GM12878 (cell line): ENCODE measurements at regions not wholly inside any gene's neighbourhood (a gene's known extent, or its start where the extent isn't known, plus 50 kb on each side); places are given as distances from the start of the nearest gene placed in this dataset.

Experiments
- ATAC-seq: fragments of 200-7000 bp; cut with Tn5 transposase; 3 replicates; pipeline ENCODE4 v1.9.1; 2020; ENCODE audit warnings: mild to moderate bottlenecking, moderate library complexity
- BruUV-seq: library from RNA; stranded (reverse); fragments of 400-500 nt; replicated peaks from 2 replicates; lab custom pipeline; 2021; lab: Mats Ljungman, UMichigan
- CTCF ChIA-PET: fragments of 300-600 bp; sonication (Branson Sonifier 250); formaldehyde crosslinking; extraction: SDS; loops from one replicate; lab custom pipeline; 2021; ENCODE audit warnings: inconsistent platforms; lab: Yijun Ruan, JAX
- POLR2A ChIA-PET: fragments of 350-600 bp; formaldehyde crosslinking; extraction: SDS; loops from one replicate; lab custom pipeline; 2021; ENCODE audit warnings: inconsistent platforms; lab: Charles Lee
- RAD21 ChIA-PET: fragments of 300-600 bp; sonication (Branson Sonifier 250); formaldehyde crosslinking; loops from one replicate; lab custom pipeline; 2023; ENCODE audit warnings: antibody characterized with exemption; ENCODE audit not compliant: unreplicated experiment; lab: Charles Lee
- SMC1A ChIA-PET: fragments of 300-600 bp; sonication (Branson Sonifier 250); formaldehyde crosslinking; loops from one replicate; lab custom pipeline; 2023; ENCODE audit not compliant: unreplicated experiment, uncharacterized antibody; lab: Charles Lee
- DNase-seq: peaks from one replicate; pipeline ENCODE4 v3.0.0-alpha.2; 2011; ENCODE audit warnings: low read depth, low spot score
- FAIRE-seq: peaks from 3 replicates; lab custom pipeline; 2011; peaks lifted over from hg19 to GRCh38; lab: Jason Lieb, UNC
- H2AFZ ChIP-seq: 2 replicates; pipeline ENCODE4 v1.6.0; 2011; ENCODE audit warnings: low read depth, low read length, control low read depth; ENCODE audit not compliant: control insufficient read depth
- H3K27ac ChIP-seq: 2 replicates; pipeline ENCODE4 v1.5.1; 2011; ENCODE audit warnings: control low read depth; ENCODE audit not compliant: control insufficient read depth, insufficient read depth
- H3K27me3 ChIP-seq, 2 experiments: replicated peaks in 1 of 2; 2 replicates each; pipeline versions ENCODE4 v1.6.0 to v1.6.1; 2011; ENCODE audit warnings: low read length in 1 of 2; ENCODE audit not compliant: control insufficient read depth in 2 of 2, insufficient read depth in 2 of 2
- H3K36me3 ChIP-seq, 2 experiments: 2 replicates each; pipeline ENCODE4 v1.5.1; 2011; ENCODE audit warnings: low read length in 1 of 2; ENCODE audit not compliant: control insufficient read depth in 2 of 2, insufficient read depth in 2 of 2
- H3K4me1 ChIP-seq: 2 replicates; pipeline ENCODE4 v1.6.1; 2011; ENCODE audit warnings: mild to moderate bottlenecking, low read length, moderate library complexity, mixed read lengths; ENCODE audit not compliant: control insufficient read depth, insufficient read depth
- H3K4me2 ChIP-seq: 2 replicates; pipeline ENCODE4 v1.6.0; 2011; ENCODE audit warnings: control low read depth; ENCODE audit not compliant: control insufficient read depth, insufficient read depth
- H3K4me3 ChIP-seq: fragments of 200-600 bp; sonication (generic); 2 replicates; pipeline ENCODE4 v1.5.1; 2016
- H3K79me2 ChIP-seq: 2 replicates; pipeline ENCODE4 v1.6.0; 2011; ENCODE audit warnings: low read length; ENCODE audit not compliant: control insufficient read depth, insufficient read depth
- H3K9ac ChIP-seq: 2 replicates; pipeline ENCODE4 v1.8.0; 2011; ENCODE audit warnings: low read length, control low read depth, mixed read lengths; ENCODE audit not compliant: control insufficient read depth, insufficient read depth
- H3K9me3 ChIP-seq: replicated peaks from 3 replicates; pipeline ENCODE4 v1.5.1; 2011; ENCODE audit warnings: mild to moderate bottlenecking, low read length; ENCODE audit not compliant: control insufficient read depth, insufficient read depth
- H4K20me1 ChIP-seq: 2 replicates; pipeline ENCODE4 v1.6.0; 2011; ENCODE audit not compliant: control insufficient read depth, insufficient read depth
- E4F1 ChIP-seq: fragments of 450-650 bp; IDR thresholded peaks from 2 replicates; pipeline ENCODE4 v1.6.1; 2018; ENCODE audit warnings: borderline replicate concordance, mild to moderate bottlenecking; ENCODE audit not compliant: partially characterized antibody
- NR2C1 ChIP-seq: fragments of 450-650 bp; IDR thresholded peaks from 2 replicates; pipeline ENCODE4 v1.6.1; 2017; ENCODE audit warnings: antibody characterized with exemption, mild to moderate bottlenecking, moderate library complexity
- RB1 ChIP-seq: fragments of 450-650 bp; formaldehyde crosslinking; IDR thresholded peaks from 2 replicates; pipeline ENCODE4 v1.6.1; 2017; ENCODE audit warnings: mild to moderate bottlenecking, borderline replicate concordance
- SMAD1 ChIP-seq: fragments of 450-650 bp; IDR thresholded peaks from 2 replicates; pipeline ENCODE4 v1.6.1; 2018; ENCODE audit warnings: mild to moderate bottlenecking, low read depth; ENCODE audit not compliant: partially characterized antibody
- ZNF217 ChIP-seq: fragments of 450-650 bp; IDR thresholded peaks from 2 replicates; pipeline ENCODE4 v1.6.1; 2017; ENCODE audit warnings: antibody characterized with exemption, mild to moderate bottlenecking
- WGBS: methylation state at CpG from one replicate; pipeline ENCODE4 v1.1.6; 2016; ENCODE audit warnings: low lambda C conversion rate; ENCODE audit not compliant: insufficient replicate concordance, insufficient coverage; ENCODE audit errors: missing lambda C conversion rate; 5-methylcytosine and 5-hydroxymethylcytosine counted together
- in situ Hi-C: fragments of 300-500 bp; cut with MboI; formaldehyde crosslinking; loops from 9 replicates; pipeline ENCODE4 v1.14.3; 2018; ENCODE audit warnings: mixed read lengths
- intact Hi-C: fragments of 100-400 bp; cut with micrococcal nuclease; formaldehyde crosslinking; loops from one replicate; pipeline ENCODE4 v1.14.2; 2022; ENCODE audit not compliant: unreplicated experiment

GRCh38 chr1:100613817-100614559 is 76.0 kb downstream of the GPR88 start (continued):
- TF ChIP-seq RB1 (no peak), SMAD1 (no peak)

- CTCF ChIA-PET: interaction anchor here (0.7 to 3.3 kb wide), 2 partner anchors 14 to 254 kb away, joined by 3 to 15 read pairs; no protein-coding TSS in a partner anchor
- ATAC-seq: peak; percentile 49
- in situ Hi-C loops: no loop called here
- BruUV-seq: no TSS peak
- no peak overlapping the region for H3K27ac ChIP-seq
- RAD21 ChIA-PET: interaction anchor here (1.4 kb wide), 1 partner anchor 255 kb away, joined by 9 read pairs; no protein-coding TSS in a partner anchor
- no peaks in the 10 kb centered on the region for H3K4me1 ChIP-seq
- no peak for FAIRE-seq
- no peaks in the 10 kb centered on the region for H3K36me3 ChIP-seq
- intact Hi-C loops: loop anchor here (5.0 kb wide), 1 partner anchor 108 kb away; no protein-coding TSS in a partner anchor
- DNase-seq: no peak
- H3K4me3 ChIP-seq: no peak overlapping the region
- 77% methylated on average over 6 of the region's 6 CpGs for WGBS
- no peaks in the 10 kb centered on the region for H3K79me2 ChIP-seq
- TF ChIP-seq ZNF217: no peak
- TF ChIP-seq NR2C1: peak; percentile 59
- no peak for TF ChIP-seq E4F1
- no peaks in the 10 kb centered on the region for H4K20me1 ChIP-seq
- H3K4me2 ChIP-seq: no peak overlapping the region
- H2AFZ ChIP-seq: no peak overlapping the region
- no peaks in the 10 kb centered on the region for H3K9me3 ChIP-seq
- SMC1A ChIA-PET: interaction anchor here (0.6 to 1.8 kb wide), 5 partner anchors 11 to 256 kb away, joined by 3 to 9 read pairs (median 3); no protein-coding TSS in a partner anchor
- POLR2A ChIA-PET: no interaction called here
- no peak overlapping the region for H3K9ac ChIP-seq
- H3K27me3 ChIP-seq: no peaks in the 10 kb centered on the region
These were observed 76.6 kb downstream of the GPR88 start for GRCh38 chr1:100614570-100614969.
